Left forelimb (tissue), 1 donor: ENCODE measurements at regions not wholly inside any gene's neighbourhood (a gene's known extent, or its start where the extent isn't known, plus 50 kb on each side); places are given as distances from the start of the nearest gene placed in this dataset.
"Not testable (repeated sequence)": the region's sequence is repeated elsewhere in the genome, so short reads cannot be mapped to it uniquely, and the experiment has no call there.

Experiments
- DNase-seq: peaks from one replicate; pipeline ENCODE4 v3.0.0-alpha.2; 2018; ENCODE audit warnings: low spot score

GRCh38 chr1:8169364-8170058 lies 143.4 kb upstream of the ERRFI1 start:
- DNase-seq, result no peak

GRCh38 chr1:8167936-8168335 lies 141.8 kb upstream of the ERRFI1 start:
- no peak for DNase-seq

DNA sequence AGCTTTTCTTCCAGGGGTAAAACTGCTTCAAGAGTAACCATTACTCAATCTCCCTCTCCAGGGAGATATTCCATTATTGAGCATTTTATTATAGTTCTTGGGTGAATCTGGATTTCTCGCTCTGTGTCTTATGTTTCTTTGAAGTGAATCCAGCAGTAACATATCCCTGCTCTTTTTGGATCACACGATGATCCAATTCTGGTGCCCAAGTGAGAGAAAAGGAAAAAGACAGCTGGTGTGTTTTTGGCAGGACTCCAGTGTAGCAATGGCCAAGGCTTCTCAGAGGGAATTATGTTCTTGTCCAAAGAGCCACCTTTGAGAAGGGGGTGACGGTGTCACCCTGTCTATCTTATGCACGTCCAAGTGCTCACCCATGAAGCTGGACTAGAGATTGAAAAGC lies 140.3 kb upstream of the ERRFI1 start:
- no peak for DNase-seq

DNA sequence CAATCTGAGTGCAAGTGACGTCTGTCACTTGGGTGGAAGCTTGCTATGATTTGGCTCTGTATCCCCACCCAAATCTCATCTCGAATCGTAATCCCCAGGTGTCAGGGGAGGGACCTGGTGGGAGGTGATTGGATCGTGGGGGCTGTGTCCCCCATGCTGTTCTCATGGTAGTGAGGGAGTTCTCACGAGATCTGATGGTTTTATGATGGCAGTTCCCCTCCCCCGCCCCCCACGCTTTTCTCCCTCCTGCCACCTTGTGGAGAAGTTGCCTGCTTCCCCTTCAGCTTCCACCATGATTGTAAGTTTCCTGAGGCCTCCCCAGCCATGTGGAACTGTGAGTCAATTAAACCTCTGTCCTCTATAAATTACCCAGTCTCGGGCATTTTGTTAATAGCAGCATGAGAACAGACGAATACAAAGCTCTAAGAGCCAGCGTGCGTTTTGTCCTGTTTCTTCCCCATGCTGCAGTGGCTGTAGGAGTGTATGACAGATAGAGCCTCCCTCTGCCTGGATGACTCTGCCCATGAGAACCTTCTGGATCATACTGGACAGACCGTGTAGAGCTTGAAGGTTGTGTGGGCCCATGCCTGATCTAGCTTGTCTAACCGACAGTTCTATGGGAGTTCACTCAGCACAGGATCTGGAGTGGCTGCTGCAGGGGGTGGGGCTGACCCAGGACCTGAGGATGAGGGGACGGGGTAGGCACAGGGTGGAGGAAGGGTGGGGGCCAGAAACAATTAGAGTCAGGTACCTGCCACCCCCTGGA lies 139.7 kb upstream of the ERRFI1 start:
- DNase-seq, result no peak

DNA sequence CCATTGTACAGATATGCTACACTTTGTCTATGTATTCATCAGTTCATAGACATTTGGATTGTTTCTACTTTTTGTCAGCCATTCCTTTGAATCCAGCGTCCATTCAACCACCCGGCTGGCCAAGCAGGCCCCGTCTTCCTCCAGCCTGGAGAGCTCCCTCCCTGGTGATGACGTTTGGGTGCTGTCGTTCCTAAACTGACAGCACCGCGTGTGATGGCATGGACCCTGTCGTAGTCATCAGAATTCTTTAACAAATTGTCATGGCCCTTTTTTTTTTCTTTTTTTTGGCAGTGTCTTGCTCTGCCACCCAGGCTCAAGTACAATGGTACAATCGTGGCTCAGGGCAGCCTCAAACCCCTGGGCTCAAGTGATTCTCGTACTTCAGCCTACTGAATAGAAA lies 138.6 kb upstream of the ERRFI1 start:
- DNase-seq, result no peak

GRCh38 chr1:8163039-8163438 lies 136.9 kb upstream of the ERRFI1 start:
- DNase-seq, result no peak

DNA sequence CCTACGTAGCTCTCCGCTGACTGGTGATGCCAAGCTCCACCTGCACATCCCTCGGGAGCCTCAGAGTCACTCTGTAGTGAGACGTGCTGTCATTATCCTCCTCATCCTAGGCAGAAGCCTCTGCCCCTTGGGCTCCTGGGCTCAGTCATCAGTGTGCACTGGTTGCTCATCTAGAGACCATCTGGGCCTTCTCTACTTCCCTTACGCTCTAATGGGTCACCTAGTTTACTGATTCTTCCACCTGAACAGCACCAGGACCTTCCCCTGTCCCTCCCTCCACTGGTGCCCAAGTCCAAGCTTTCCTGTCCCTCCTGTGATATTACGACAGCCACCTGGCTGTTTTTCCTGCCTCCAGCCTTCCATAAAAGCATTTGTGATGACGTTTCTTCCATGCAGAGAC lies 136.1 kb upstream of the ERRFI1 start:
- no peak for DNase-seq

DNA sequence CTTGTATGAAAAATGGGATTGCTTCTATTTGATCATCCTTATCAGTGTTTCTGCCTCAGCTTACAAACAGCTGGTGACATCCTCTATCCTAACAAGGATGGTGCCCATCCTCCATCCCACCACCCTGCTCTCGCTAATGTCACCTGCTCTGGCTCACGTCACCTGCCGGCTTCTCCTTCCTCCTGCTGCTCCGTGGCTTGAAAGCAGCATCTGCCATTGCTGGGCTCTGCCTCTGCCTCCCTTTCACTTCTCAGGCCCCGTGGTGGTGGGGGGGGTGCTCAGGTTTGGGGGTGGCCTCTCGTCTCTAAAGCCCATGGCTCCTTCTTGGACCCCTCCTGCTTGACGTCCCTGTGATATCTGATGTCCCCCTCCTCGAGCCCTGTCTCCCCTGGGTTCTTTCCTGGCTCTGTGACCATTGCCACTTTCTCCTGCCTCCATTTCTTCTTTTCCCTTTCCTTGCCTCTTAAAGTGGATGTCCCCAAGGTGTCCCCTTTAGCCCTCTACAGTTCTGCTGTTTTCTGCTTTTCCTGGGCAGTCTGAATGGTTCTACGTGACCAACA lies 135.5 kb upstream of the ERRFI1 start:
- DNase-seq, result no peak

GRCh38 chr1:8159470-8160024 lies 133.4 kb upstream of the ERRFI1 start:
- DNase-seq, result no peak

DNA sequence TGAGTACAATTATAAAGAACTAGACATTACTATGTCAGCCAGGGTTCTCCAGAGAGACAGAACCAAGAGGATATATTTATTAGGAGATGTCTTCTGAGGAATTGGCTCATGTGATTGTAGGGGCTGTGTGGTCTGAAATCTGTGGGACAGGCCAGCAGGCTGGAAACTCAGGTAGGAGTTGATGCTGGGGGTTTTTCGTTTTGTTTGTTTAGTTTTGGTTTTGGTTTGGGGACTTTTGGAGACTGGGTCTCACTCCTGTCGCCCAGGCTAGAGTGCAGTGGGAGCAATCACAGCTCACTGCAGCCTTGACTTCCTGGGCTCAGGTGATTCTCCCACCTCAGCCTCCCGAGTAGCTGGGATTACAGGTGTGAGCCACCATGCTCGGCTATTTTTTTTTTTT lies 132.9 kb upstream of the ERRFI1 start:
- DNase-seq, result no peak

DNA sequence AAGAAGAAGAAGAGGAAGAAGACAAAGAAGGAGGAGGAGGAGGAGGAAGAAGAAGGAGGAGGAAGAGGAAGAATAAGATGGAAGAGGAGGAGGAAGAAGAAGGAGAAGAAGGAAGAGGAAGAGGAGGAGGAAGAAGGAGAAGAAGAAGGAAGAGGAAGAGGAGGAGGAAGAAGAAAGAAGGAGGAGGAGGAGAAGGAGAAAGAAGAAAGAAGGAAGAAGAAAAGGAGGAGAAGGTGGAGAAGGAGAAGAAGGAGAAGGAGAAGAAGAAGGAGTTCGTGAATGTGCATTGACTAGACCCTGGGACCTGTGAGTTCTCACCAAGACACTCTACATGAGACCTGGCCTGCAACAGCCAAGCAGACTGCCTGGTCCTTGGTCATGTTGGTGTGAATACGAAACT lies 131.7 kb upstream of the ERRFI1 start:
- no peak for DNase-seq

DNA sequence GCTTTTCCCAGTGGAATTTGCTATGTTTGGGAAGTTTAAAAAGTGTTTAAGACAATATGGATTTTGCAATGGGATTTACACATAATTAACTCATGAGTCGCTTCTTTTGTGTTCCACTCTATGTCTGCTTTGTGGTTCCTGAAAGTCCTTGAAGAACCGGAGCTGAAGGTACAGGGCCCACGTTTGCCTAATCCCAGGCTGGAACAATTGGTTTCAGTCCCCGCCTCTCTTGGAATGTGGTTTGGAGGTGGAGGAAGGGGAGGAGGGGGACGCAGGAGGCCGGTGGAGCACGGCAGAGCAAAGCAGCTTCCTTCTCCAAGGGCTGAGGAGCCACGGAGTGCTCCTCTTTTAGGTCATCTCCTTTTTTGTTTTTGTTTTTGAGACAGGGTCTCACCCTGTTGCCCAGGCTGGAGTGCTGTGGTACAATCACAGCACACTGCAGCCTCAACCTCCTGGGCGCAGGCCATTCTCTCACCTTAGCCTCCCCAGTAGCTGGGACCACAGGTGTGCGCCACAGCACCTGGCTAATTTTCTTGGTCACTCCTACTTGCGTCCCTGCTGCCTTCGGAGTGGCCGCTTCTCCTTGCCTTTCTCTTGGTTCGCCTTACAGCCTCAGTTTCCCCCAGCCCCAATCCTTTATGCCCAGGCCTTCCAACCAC lies 129.5 kb upstream of the ERRFI1 start:
- DNase-seq, result no peak

DNA sequence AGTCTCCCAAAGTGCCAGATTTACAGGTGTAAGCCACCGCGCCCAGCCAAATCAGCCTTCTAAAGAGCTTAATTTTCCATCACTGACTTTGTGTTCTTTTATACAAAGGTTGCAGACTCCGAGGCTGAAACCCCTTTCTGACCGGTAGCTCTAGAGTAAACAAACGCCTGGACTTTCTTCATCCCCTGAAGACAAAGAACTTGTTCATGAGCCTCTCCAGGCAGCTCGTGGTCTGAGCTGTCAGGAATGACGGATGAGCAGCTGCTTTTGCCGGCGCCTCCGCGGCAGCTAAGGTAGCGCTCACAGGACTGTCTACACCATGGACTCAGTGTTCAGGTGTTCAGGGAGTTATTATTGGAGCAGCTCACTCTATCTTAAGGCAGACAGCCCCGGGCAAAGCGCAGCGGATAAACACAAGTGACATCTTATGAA lies 128.5 kb upstream of the ERRFI1 start:
- no peak for DNase-seq

GRCh38 chr1:8153961-8154360 lies 127.9 kb upstream of the ERRFI1 start:
- no peak for DNase-seq

GRCh38 chr1:8152731-8153702 lies 126.9 kb upstream of the ERRFI1 start:
- no peak for DNase-seq

GRCh38 chr1:8151647-8152046 lies 125.5 kb upstream of the ERRFI1 start:
- DNase-seq, result no peak

- not testable (repeated sequence) for DNase-seq
Measured at GRCh38 chr1:8149756-8150155, 123.6 kb upstream of the ERRFI1 start.

GRCh38 chr1:8147956-8148355 lies 121.8 kb upstream of the ERRFI1 start:
- no peak for DNase-seq

DNA sequence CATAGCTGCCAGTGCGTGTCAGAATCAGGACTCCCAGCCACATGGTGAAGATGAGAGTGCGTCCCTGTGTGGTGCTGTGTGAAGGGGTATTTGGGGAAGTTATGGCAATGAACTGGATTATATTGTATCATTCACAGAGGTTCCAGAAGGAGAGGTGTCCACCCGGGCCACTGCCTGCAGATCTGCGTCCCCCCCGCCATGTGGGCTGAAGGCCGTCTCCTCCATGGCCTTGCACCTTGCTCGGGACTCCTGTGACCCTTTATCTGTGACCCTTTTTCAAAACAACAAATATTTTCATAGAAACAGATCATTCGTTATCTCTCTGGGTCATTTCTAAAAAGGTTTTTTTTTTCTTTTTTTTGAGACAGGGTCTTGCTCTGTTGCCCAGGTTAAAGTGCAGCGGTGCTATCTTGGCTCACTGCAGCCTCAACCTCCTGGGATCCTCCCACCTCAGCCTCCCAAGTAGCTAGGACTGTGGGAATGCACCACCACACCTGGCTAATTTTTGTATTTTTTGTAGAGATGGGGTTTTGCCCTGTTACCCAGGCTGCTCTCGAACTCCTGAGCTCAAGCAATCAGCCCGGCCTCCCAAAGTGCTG lies 120.2 kb upstream of the ERRFI1 start:
- DNase-seq, result no peak

DNA sequence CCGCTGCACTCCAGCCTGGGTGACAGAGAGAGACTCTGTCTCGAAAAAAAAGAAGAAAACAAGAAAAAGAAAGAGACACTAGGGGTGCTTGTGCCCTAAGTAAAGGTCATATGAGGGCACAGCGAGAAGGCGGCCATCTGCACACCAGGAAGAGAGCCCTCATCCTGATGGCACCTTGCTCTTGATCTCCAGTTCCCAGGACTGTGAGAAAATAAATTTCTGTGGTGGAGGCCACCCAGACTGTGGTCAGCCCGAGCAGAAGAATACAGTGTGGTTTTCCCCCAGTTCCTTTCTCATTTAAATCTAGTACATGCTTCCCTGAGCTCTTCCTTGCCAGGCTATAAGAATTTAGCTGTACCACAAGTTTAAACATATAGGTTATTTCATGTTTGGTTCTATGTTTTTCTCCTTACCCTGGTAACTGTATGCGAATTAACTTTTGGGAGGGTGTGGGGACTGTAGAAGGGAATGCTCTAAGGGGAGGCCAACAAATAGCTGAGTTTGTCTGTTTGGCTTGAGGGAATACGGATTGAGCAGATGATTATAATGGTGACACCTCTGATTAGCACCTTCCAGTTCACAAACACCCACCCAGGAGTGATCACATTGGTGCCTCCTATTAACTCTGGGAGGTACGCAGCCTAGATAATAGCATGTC lies 119.6 kb upstream of the ERRFI1 start:
- no peak for DNase-seq
